Thymus (tissue), 11 donors: ENCODE measurements at regions not wholly inside any gene's neighbourhood (a gene's known extent, or its start where the extent isn't known, plus 50 kb on each side); places are given as distances from the start of the nearest gene placed in this dataset.

Experiments
- DNase-seq, 9 donors: peaks; one replicate each; pipeline ENCODE4 v3.0.0-alpha.2; 2013; ENCODE audit warnings: low spot score in 9 of 9, low read depth in 6 of 9, missing footprints in 1 of 9
- H3K27ac ChIP-seq, 2 donors: one replicate each; pipeline ENCODE4 v1.5.1; 2013; ENCODE audit warnings: control low read depth in 1 of 2, low read depth in 1 of 2, low read length in 1 of 2, mild to moderate bottlenecking in 1 of 2, moderate library complexity in 1 of 2
- H3K27me3 ChIP-seq, 2 donors: one replicate each; pipeline ENCODE4 v1.5.1; 2013; ENCODE audit warnings: low read length in 1 of 2; ENCODE audit not compliant: control insufficient read depth in 2 of 2, insufficient read depth in 1 of 2
- H3K36me3 ChIP-seq, 2 donors: one replicate each; pipeline ENCODE4 v1.5.1; 2013; ENCODE audit warnings: low read length in 1 of 2, mild to moderate bottlenecking in 1 of 2, moderate library complexity in 1 of 2; ENCODE audit not compliant: control insufficient read depth in 2 of 2, insufficient read depth in 2 of 2
- H3K4me1 ChIP-seq, 2 donors: one replicate each; pipeline ENCODE4 v1.5.1; 2013; ENCODE audit warnings: low read length in 2 of 2; ENCODE audit not compliant: control insufficient read depth in 2 of 2, insufficient read depth in 2 of 2
- H3K4me3 ChIP-seq, 2 donors: one replicate each; pipeline ENCODE4 v1.5.1; 2013; ENCODE audit warnings: low read length in 2 of 2, control low read depth in 1 of 2, mild to moderate bottlenecking in 1 of 2
- H3K9me3 ChIP-seq, 2 donors: one replicate each; pipeline ENCODE4 v1.5.1; 2013; ENCODE audit warnings: low read length in 1 of 2, mild to moderate bottlenecking in 1 of 2; ENCODE audit not compliant: control insufficient read depth in 2 of 2, insufficient read depth in 1 of 2
- WGBS: extraction: QIAGEN DNeasy Blood & Tissue Kit; methylation state at CpG from one replicate; pipeline ENCODE4 v1.1.7; 2013; 5-methylcytosine and 5-hydroxymethylcytosine counted together
- donor health status: healthy.

DNA sequence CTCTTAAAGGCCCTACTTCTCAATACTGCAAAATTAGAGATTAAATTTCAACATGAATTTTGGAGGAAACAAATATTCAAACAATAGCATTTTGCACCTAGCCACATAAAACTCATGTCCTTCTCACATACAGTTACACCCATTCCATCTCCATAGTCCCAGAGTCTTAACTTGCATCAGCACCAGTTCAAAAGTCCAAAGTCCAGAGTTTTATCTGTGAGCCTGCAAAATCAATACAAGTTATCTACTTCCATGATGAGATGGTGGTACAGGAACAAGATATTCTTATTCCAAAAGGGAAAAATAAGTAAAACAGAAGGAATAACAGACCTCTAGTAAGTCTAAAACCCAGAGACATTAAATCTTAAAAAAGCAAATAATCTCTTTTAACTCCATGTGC, 686.0 kb upstream of the ADGRL4 start:
- no peak for DNase-seq

DNA sequence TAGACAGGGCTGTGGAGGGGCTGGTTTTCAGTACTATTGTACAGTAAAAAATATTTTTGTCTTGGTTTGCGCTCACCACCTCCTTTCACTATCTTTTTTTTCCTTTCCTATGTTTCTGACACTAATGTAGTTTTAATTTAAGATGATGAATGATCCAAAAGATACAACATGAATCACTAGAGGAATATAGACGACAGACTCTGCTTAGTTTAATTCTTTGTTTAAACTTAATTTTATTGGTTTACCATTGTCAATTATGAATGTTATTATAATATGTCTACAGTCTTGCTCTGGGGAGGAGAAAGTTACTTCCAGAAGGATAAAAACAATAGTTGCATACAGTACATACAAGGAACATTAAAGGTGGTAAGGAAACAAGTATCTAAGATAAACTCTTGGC, 682.4 kb upstream of the ADGRL4 start:
- no peaks in the 10 kb centered on the region for H3K27me3 ChIP-seq
- WGBS, result 92% methylated on average over 2 of the region's 2 CpGs
- H3K36me3 ChIP-seq, result no peaks in the 10 kb centered on the region
- no peaks in the 10 kb centered on the region for H3K4me1 ChIP-seq
- no peak overlapping the region for H3K27ac ChIP-seq
- DNase-seq, result no peak
- H3K9me3 ChIP-seq, result no peaks in the 10 kb centered on the region
- no peak overlapping the region for H3K4me3 ChIP-seq

More for the DNA sequence above, 686.0 kb upstream of the ADGRL4 start:
- Histone ChIP-seq H3K9me3 (no peaks in the 10 kb centered on the region), H3K27ac (no peak overlapping the region), H3K4me3 (no peak overlapping the region), H3K36me3 (no peaks in the 10 kb centered on the region), H3K4me1 (no peaks in the 10 kb centered on the region), H3K27me3 (no peaks in the 10 kb centered on the region)

DNA sequence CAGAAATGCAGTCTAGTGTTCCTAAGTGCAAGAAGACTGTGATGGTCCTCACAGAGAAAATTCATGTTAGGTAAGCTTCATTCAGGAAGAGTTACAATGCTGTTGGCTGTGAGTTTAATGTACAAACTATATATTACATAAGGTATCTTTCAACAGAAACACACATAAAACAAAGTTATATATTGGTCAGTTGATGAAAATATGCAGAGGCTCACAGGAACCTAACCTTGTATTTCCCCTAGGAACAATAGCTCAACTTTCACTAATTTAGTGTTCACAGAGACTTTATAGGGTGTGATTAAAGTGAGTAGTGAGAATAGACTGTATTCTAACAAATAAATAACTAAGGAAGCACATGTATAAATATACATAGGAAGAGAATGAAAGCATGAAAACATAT, 676.9 kb upstream of the ADGRL4 start:
- Histone ChIP-seq H3K4me1 (no peaks in the 10 kb centered on the region), H3K9me3 (peaks cover 0 to 9% of the 10 kb centered on the region in 2 donors), H3K27ac (no peak overlapping the region), H3K4me3 (no peak overlapping the region), H3K27me3 (no peaks in the 10 kb centered on the region), H3K36me3 (no peaks in the 10 kb centered on the region)
- DNase-seq, result no peak

DNA sequence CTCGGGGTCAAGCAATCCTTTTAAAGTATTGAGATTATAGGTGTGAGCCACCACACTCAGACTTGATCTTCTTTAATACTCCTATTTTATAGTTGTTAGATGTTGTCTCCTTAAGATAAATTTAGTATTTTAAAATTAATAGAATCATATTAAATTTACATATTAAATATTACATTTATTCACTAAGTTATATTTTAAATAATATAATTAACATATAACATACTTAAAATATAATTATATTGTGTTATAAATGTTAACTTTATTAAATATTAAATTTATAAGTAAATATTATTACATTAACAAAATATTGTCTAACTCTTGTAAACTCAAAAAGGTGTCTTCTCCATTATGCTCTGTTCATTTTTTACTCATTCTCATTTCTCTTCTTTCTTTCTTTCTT, 675.9 kb upstream of the ADGRL4 start:
- 93% methylated on average over 1 of the region's 1 CpG for WGBS
- peaks cover 0 to 9% of the 10 kb centered on the region in 2 donors for H3K9me3 ChIP-seq
- no peak overlapping the region for H3K4me3 ChIP-seq
- no peaks in the 10 kb centered on the region for H3K27me3 ChIP-seq
- DNase-seq, result no peak
- H3K36me3 ChIP-seq, result no peaks in the 10 kb centered on the region
- H3K27ac ChIP-seq, result no peak overlapping the region
- H3K4me1 ChIP-seq, result no peaks in the 10 kb centered on the region

DNA sequence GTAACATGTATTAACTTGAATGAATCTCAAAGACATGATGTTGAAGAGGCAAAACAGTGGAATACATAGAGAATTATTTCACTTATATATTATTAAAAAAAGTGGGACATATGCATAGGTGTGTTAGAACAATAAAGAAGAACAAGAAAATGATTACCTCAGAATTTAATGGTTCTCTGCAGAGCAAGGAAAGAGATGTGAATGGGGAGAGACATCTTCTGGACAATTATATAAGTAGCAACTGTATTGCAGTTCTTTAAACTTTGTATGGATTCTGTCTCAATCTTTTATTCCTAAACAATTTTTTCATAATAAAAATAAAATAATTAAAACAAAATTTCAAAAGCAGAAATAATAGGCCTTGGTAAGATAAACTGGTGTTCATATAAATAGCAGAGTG, 674.9 kb upstream of the ADGRL4 start:
- H3K27ac ChIP-seq, result no peak overlapping the region
- H3K36me3 ChIP-seq, result no peaks in the 10 kb centered on the region
- H3K27me3 ChIP-seq, result no peaks in the 10 kb centered on the region
- H3K9me3 ChIP-seq, result peaks cover 0 to 9% of the 10 kb centered on the region in 2 donors
- no peak for DNase-seq
- no peak overlapping the region for H3K4me3 ChIP-seq
- no peaks in the 10 kb centered on the region for H3K4me1 ChIP-seq

DNA sequence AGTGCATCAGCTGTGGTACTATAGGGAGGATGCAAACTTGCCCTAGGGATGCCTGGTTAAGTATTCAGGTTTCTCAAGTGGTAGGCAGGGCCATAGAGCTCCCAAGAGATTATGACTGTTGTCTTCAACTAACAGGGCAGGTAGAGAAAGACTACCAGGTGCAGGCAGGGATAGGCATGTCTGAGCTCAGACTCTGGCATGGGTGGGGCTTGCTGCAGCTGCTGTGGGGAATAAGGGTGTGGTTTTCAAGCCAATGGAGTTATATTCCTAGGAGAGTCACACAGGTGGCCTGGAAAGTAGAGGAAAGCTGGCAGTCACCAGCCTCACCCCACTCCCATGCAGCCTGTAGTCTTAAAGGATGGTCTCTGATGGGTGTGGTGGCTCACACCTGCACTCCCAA, 673.4 kb upstream of the ADGRL4 start:
- no peak for DNase-seq
- no peaks in the 10 kb centered on the region for H3K36me3 ChIP-seq
- H3K27me3 ChIP-seq, result no peaks in the 10 kb centered on the region
- no peak overlapping the region for H3K27ac ChIP-seq
- no peaks in the 10 kb centered on the region for H3K4me1 ChIP-seq
- peaks cover 0 to 9% of the 10 kb centered on the region in 2 donors for H3K9me3 ChIP-seq
- no peak overlapping the region for H3K4me3 ChIP-seq

DNA sequence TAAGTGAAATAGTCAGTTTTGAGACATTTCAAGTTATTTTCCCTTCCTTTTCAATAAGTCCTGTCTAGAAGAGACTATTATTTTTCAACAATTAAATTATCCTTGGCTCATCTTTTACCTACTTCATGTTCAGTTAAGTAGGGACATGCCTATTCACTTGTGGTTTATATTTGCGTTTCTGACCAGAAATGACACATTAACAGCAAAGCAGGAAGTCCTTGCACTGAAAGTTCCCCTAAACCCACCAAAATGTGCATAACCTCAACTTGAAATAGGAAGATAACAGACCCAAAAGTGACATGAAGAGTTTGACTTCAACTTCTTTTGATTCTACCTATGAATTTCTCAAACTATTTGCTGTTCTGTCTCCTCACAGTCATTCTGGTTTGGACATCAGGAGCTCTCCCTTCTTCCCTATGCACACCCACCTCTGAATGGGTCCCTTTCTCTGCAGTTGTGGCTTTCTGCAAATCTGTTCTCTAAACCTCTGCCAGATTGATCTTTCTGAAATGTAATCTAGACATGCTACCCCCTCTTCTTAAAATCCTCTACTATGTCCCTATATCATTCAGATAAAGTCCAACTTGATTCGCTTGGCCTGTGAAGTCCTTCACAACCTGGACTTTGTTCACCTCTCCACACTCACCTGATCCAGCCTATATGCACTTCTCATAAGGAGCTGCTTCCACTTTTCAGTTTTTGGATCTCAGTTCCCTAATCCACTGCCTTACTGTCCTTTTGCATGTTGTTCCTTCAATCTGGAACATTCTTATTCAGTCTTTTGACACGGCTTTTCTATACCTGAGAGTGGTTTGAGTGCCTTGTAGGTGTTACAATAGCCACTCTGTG, 661.5 kb upstream of the ADGRL4 start:
- WGBS, result 57% methylated on average over 3 of the region's 3 CpGs
- no peaks in the 10 kb centered on the region for H3K27me3 ChIP-seq
- DNase-seq, result peak in 1 of 9 donors; percentile 21
- H3K4me3 ChIP-seq, result no peak overlapping the region
- no peaks in the 10 kb centered on the region for H3K36me3 ChIP-seq
- no peaks in the 10 kb centered on the region for H3K4me1 ChIP-seq
- H3K27ac ChIP-seq, result no peak overlapping the region
- H3K9me3 ChIP-seq, result no peaks in the 10 kb centered on the region

DNA sequence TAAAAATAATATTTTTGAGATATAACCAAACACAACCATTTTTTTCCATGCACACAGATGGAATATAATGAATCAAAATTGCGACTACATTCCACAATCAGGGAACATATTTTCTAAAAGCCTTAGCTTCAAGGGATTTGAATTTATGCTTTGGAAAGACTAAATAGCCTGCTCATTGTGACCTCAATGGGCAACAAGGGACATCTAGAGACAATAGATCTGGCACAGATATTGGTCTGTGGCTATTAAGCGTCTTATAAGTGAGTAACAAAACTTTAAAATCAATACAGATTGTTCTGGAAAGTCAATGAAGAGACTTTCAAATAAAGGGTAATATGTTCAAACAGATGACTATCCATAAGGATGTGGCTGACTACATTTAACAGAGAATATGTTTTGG, 660.6 kb upstream of the ADGRL4 start:
- Histone ChIP-seq H3K27ac (no peak overlapping the region), H3K4me3 (no peak overlapping the region), H3K36me3 (no peaks in the 10 kb centered on the region), H3K27me3 (no peaks in the 10 kb centered on the region), H3K4me1 (no peaks in the 10 kb centered on the region), H3K9me3 (no peaks in the 10 kb centered on the region)
- 97% methylated on average over 2 of the region's 2 CpGs for WGBS
- no peak for DNase-seq

DNA sequence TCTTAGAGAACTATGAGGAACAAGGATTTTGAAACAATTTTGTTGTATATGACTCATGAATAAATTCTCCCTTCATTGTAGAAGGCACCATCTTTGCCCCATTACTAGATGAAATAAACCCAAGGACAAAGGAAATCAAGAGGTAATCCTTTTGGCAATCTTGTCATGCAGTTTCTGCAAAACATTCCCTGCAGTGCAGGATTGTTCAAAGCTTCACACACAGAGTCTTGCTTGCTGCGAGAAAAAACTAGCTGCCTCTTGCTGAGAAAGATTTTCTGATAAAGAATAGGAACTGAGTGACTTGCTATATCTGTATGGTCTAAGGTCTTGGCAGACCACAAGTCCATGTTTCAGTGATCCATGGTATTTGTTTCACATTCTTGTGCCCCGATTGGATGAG, 657.4 kb upstream of the ADGRL4 start:
- no peaks in the 10 kb centered on the region for H3K9me3 ChIP-seq

More for the DNA sequence above, 657.4 kb upstream of the ADGRL4 start:
- H3K4me1 ChIP-seq, result no peaks in the 10 kb centered on the region
- no peaks in the 10 kb centered on the region for H3K27me3 ChIP-seq
- no peak for DNase-seq
- H3K4me3 ChIP-seq, result no peak overlapping the region
- 59% methylated on average over 2 of the region's 2 CpGs for WGBS
- no peak overlapping the region for H3K27ac ChIP-seq
- no peaks in the 10 kb centered on the region for H3K36me3 ChIP-seq
